HepG2 (cell line): ENCODE measurements at regions not wholly inside any gene's neighbourhood (a gene's known extent, or its start where the extent isn't known, plus 50 kb on each side); places are given as distances from the start of the nearest gene placed in this dataset.
"Not testable (repeated sequence)": the region's sequence is repeated elsewhere in the genome, so short reads cannot be mapped to it uniquely, and the experiment has no call there.

ENCODE experiments used
- ATAC-seq: fragments of 200-7000 bp; cut with Tn5 transposase; 3 replicates; pipeline ENCODE4 v1.9.1; 2020; ENCODE audit warnings: mild to moderate bottlenecking, moderate library complexity
- BruUV-seq: library from RNA; stranded (reverse); fragments of 400-500 nt; replicated peaks from 2 replicates; lab custom pipeline; 2021; lab: Mats Ljungman, UMichigan
- CTCF ChIA-PET: fragments of 300-600 bp; formaldehyde crosslinking; extraction: SDS; loops from one replicate; lab custom pipeline; 2021; ENCODE audit warnings: low total read pairs, inconsistent platforms, low intra/inter-chr PET ratio; lab: Yijun Ruan, JAX
- POLR2A ChIA-PET: fragments of 350-600 bp; sonication (Branson Sonifier 250); formaldehyde crosslinking; loops from one replicate; lab custom pipeline; 2020; ENCODE audit warnings: antibody characterized with exemption, inconsistent platforms; lab: Yijun Ruan, JAX
- DNase-seq: peaks from one replicate; pipeline ENCODE4 v3.0.0-alpha.2; 2015; ENCODE audit warnings: low spot score
- FAIRE-seq: peaks from 3 replicates; lab custom pipeline; 2011; peaks lifted over from hg19 to GRCh38; lab: Jason Lieb, UNC
- H2AFZ ChIP-seq: one replicate; pipeline ENCODE4 v1.6.1; 2011; ENCODE audit warnings: low read length, inconsistent platforms
- H3K27ac ChIP-seq: fragments of 300-600 bp; 3 replicates; pipeline ENCODE4 v1.8.0; 2011; ENCODE audit warnings: mixed run types, mild to moderate bottlenecking, mixed read lengths, low read length, inconsistent platforms; ENCODE audit not compliant: insufficient read depth; ENCODE audit errors: extremely low read length
- H3K27me3 ChIP-seq, 2 experiments: fragments of 200-600 bp in 1 of 2; 2 replicates in 1 of 2; 3 replicates in 1 of 2; pipeline versions ENCODE4 v1.6.0 to v1.8.0; 2011; ENCODE audit warnings: low read length in 2 of 2, mild to moderate bottlenecking in 2 of 2, moderate library complexity in 2 of 2, inconsistent platforms in 1 of 2; ENCODE audit not compliant: insufficient read depth in 2 of 2, control insufficient read depth in 1 of 2
- H3K36me3 ChIP-seq, 2 experiments: fragments of 200-600 bp in 1 of 2; replicated peaks in 1 of 2; 2 replicates in 1 of 2; 3 replicates in 1 of 2; pipeline versions ENCODE4 v1.5.1 to v1.8.0; 2011; ENCODE audit warnings: low read length in 2 of 2, inconsistent platforms in 1 of 2; ENCODE audit not compliant: insufficient read depth in 2 of 2, control insufficient read depth in 1 of 2
- H3K4me1 ChIP-seq: 2 replicates; pipeline ENCODE4 v1.5.1; 2012; ENCODE audit warnings: low read length, inconsistent platforms; ENCODE audit not compliant: insufficient read depth
- H3K4me2 ChIP-seq: 2 replicates; pipeline ENCODE4 v1.6.0; 2011; ENCODE audit warnings: low read depth, low read length, inconsistent platforms
- H3K4me3 ChIP-seq, 3 experiments: fragments of 200-600 bp in 1 of 3; sonication (generic), shearing (Covaris generic) in 1 of 3; replicated peaks in 1 of 3; 2 replicates each; pipeline ENCODE4 v1.5.1; 2011 to 2016; ENCODE audit warnings: low read length in 3 of 3, inconsistent platforms in 2 of 3, low read depth in 2 of 3, mild to moderate bottlenecking in 2 of 3, control low read depth in 1 of 3, mixed read lengths in 1 of 3; ENCODE audit not compliant: insufficient read depth in 1 of 3
- H3K79me2 ChIP-seq: one replicate; pipeline ENCODE4 v1.6.1; 2011; ENCODE audit warnings: low read length, inconsistent platforms; ENCODE audit not compliant: insufficient read depth
- H3K9ac ChIP-seq: 2 replicates; pipeline ENCODE4 v1.6.0; 2011; ENCODE audit warnings: mild to moderate bottlenecking, low read depth, low read length, inconsistent platforms; ENCODE audit not compliant: insufficient read depth
- H3K9me3 ChIP-seq: 2 replicates; pipeline ENCODE4 v1.5.1; 2012; ENCODE audit warnings: mild to moderate bottlenecking, low read length
- H4K20me1 ChIP-seq: 2 replicates; pipeline ENCODE4 v1.6.0; 2011; ENCODE audit warnings: inconsistent platforms, mild to moderate bottlenecking, low read length, moderate library complexity; ENCODE audit not compliant: insufficient read depth
- ADNP ChIP-seq: sonication (generic); formaldehyde crosslinking; IDR thresholded peaks from 2 replicates; pipeline ENCODE4 v1.4.0; 2020; ENCODE audit warnings: missing genetic modification reagents
- MAFF ChIP-seq: IDR thresholded peaks from 2 replicates; pipeline ENCODE4 v1.6.1; 2011; ENCODE audit warnings: low read depth, low read length, improper control_type of control experiment
- SATB2 ChIP-seq: sonication (generic); formaldehyde crosslinking; IDR thresholded peaks from 2 replicates; pipeline ENCODE4 v1.5.0; 2020; ENCODE audit warnings: missing genetic modification reagents
- TBL1XR1 ChIP-seq: fragments of 150-350 bp; IDR thresholded peaks from 2 replicates; pipeline ENCODE4 v1.6.1; 2014; ENCODE audit warnings: borderline replicate concordance, low read length; ENCODE audit not compliant: partially characterized antibody
- WGBS: methylation state at CpG from one replicate; pipeline ENCODE4 v1.1.6; 2017; ENCODE audit warnings: low lambda C conversion rate; 5-methylcytosine and 5-hydroxymethylcytosine counted together
- in situ Hi-C: cut with HindIII; loops from 2 replicates; pipeline ENCODE4 v1.10.0; 2017; ENCODE audit warnings: low pct_unique_long_range_greater_than_20kb; ENCODE audit not compliant: extremely low pct_ligation_motif_present
- intact Hi-C: fragments of 100-400 bp; cut with micrococcal nuclease; formaldehyde crosslinking; loops from one replicate; pipeline ENCODE4 v1.10.0; 2022; ENCODE audit not compliant: unreplicated experiment
- small RNA-seq, 3 experiments: library from RNA; depleted of rRNA; stranded (forward); fragments of <200 nt; gene quantifications; one replicate each; pipeline ENCODE3, GENCODE V24; 2012; ENCODE audit warnings: low read depth in 2 of 3, low replicate concordance in 1 of 3; ENCODE audit not compliant: insufficient read length in 3 of 3, insufficient read depth in 2 of 3
- TF ChIP-seq, protein P1 (sequence below): IDR thresholded peaks from 2 replicates; pipeline ENCODE4 v1.6.1; 2016; ENCODE audit warnings: mild to moderate bottlenecking
- TF ChIP-seq, protein P2 (sequence below): sonication (generic); formaldehyde crosslinking; IDR thresholded peaks from 2 replicates; pipeline ENCODE4 v1.8.1; 2023; ENCODE audit warnings: missing genetic modification reagents, mild to moderate bottlenecking, borderline replicate concordance
- TF ChIP-seq, protein P3 (sequence below): IDR thresholded peaks from 2 replicates; pipeline ENCODE4 v1.6.1; 2012; ENCODE audit warnings: inconsistent platforms

DNA sequence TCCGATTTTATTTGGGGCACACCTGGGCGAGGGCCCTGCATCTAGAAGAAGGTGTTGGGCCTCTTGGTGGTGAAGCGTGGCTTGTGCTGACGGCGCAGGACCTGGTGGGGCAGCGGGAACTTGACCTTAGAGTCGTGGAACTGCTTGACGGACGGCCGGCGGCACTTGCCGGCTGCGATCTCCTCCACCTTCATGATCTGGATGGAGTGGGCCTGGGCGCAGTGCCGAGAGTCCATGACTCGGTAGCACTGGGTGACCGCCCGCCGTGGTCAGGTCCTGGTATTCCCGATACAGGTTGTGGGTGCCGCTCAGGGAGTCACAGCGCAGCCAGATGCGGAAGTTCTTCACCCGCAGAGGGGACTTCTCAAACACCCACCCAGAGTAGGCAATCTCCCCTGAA, 56.8 kb upstream of the ALG13 start (continued):
- TF ChIP-seq, protein P1, sequence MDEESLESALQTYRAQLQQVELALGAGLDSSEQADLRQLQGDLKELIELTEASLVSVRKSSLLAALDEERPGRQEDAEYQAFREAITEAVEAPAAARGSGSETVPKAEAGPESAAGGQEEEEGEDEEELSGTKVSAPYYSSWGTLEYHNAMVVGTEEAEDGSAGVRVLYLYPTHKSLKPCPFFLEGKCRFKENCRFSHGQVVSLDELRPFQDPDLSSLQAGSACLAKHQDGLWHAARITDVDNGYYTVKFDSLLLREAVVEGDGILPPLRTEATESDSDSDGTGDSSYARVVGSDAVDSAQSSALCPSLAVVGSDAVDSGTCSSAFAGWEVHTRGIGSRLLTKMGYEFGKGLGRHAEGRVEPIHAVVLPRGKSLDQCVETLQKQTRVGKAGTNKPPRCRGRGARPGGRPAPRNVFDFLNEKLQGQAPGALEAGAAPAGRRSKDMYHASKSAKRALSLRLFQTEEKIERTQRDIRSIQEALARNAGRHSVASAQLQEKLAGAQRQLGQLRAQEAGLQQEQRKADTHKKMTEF (CRISPR knock-in tag), result no peak
- no peak for TF ChIP-seq TBL1XR1
- TF ChIP-seq, protein P2, sequence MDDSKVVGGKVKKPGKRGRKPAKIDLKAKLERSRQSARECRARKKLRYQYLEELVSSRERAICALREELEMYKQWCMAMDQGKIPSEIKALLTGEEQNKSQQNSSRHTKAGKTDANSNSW (CRISPR knock-in tag), result no peak
- no peak for TF ChIP-seq ADNP (CRISPR knock-in tag)
- no peak for TF ChIP-seq MAFF
- TF ChIP-seq SATB2, result no peak
- TF ChIP-seq, protein P3, sequence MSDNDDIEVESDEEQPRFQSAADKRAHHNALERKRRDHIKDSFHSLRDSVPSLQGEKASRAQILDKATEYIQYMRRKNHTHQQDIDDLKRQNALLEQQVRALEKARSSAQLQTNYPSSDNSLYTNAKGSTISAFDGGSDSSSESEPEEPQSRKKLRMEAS, result no peak

DNA sequence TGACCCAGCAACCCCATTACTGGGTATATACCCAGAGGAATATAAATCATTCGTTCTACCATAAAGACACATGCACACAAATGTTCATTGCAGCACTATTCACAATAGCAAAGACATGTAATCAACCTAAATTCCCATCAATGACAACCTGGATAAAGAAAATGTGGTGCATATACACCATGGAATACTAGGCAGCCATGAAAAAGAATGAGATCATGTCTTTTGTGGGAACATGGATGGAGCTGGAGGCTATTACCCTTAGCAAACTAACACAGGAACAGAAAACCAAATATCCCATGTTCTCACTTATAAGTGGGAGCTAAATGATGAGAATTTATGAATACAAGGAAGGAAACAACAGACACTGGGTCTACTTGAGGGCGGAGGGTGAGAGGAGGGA, 53.7 kb upstream of the ALG13 start:
- BruUV-seq, H3K27me3 ChIP-seq, H3K9me3 ChIP-seq, H3K9ac ChIP-seq, FAIRE-seq, intact Hi-C loops, CTCF ChIA-PET, H3K36me3 ChIP-seq, H2AFZ ChIP-seq, H3K4me3 ChIP-seq, POLR2A ChIA-PET, ATAC-seq, DNase-seq, H3K27ac ChIP-seq, in situ Hi-C loops, H3K79me2 ChIP-seq, H3K4me1 ChIP-seq, H3K4me2 ChIP-seq, H4K20me1 ChIP-seq: not testable (repeated sequence)
- WGBS, result 28% methylated on average over 2 of the region's 2 CpGs

Small RNAs in the stretch of these regions (small RNA-seq; reads per million reads assigned to genes)
- gene AL589880.1, result 0 reads per million in 3 experiments
